DMS53 (cell line): ENCODE measurements at regions not wholly inside any gene's neighbourhood (a gene's known extent, or its start where the extent isn't known, plus 50 kb on each side); places are given as distances from the start of the nearest gene placed in this dataset.

ENCODE experiments used
- DNase-seq: peaks from one replicate; lab custom pipeline; 2025; lab: John Stamatoyannopoulos, UW

GRCh38 chr5:68431186-68431585 lies 215.6 kb downstream of the PIK3R1 start:
- DNase-seq = no peak

GRCh38 chr5:68431601-68432337 lies 216.2 kb downstream of the PIK3R1 start:
- no peak for DNase-seq

GRCh38 chr5:68432682-68433081 lies 217.1 kb downstream of the PIK3R1 start:
- DNase-seq = peak; percentile 4

GRCh38 chr5:68433526-68433922 lies 218.0 kb downstream of the PIK3R1 start:
- DNase-seq = no peak

- peak; percentile 92 for DNase-seq
These were observed 218.6 kb downstream of the PIK3R1 start for GRCh38 chr5:68433923-68434879.

- DNase-seq = no peak
These were observed 220.1 kb downstream of the PIK3R1 start for GRCh38 chr5:68435611-68436010.

GRCh38 chr5:68436686-68437520 lies 221.3 kb downstream of the PIK3R1 start:
- DNase-seq = peak; percentile 6

- no peak for DNase-seq
These were observed 223.3 kb downstream of the PIK3R1 start for GRCh38 chr5:68438876-68439275.

GRCh38 chr5:68440245-68440644 lies 224.7 kb downstream of the PIK3R1 start:
- DNase-seq = no peak

GRCh38 chr5:68440651-68441050 lies 225.1 kb downstream of the PIK3R1 start:
- DNase-seq = peak; percentile 15

- no peak for DNase-seq
These were observed 225.9 kb downstream of the PIK3R1 start for GRCh38 chr5:68441309-68442073.

GRCh38 chr5:68443091-68443490 lies 227.5 kb downstream of the PIK3R1 start:
- DNase-seq = no peak

GRCh38 chr5:68444048-68444447 lies 228.5 kb downstream of the PIK3R1 start:
- no peak for DNase-seq

GRCh38 chr5:68444833-68445232 lies 229.3 kb downstream of the PIK3R1 start:
- DNase-seq = no peak

- no peak for DNase-seq
These were observed 229.9 kb downstream of the PIK3R1 start for GRCh38 chr5:68445257-68446069.

- no peak for DNase-seq
These were observed 230.5 kb downstream of the PIK3R1 start for GRCh38 chr5:68446070-68446357.

- DNase-seq = no peak
These were observed 230.9 kb downstream of the PIK3R1 start for GRCh38 chr5:68446487-68446894.

GRCh38 chr5:68447136-68447929 lies 231.8 kb downstream of the PIK3R1 start:
- DNase-seq = no peak

GRCh38 chr5:68449380-68449779 lies 233.8 kb downstream of the PIK3R1 start:
- DNase-seq = no peak
